ENCODE measurements at regions not wholly inside any gene's neighbourhood (a gene's known extent, or its start where the extent isn't known, plus 50 kb on each side); places are given as distances from the start of the nearest gene placed in this dataset.

- Histone ChIP-seq H3K9ac (ENCODE audit: low read depth, low read length, poor library complexity, severe bottlenecking) (no peak overlapping the region), H3K79me2 (ENCODE audit: insufficient read depth, low read length) (no peaks in the 10 kb centered on the region), H3K36me3 (ENCODE audit: insufficient read depth, low read length) (no peaks in the 10 kb centered on the region), H3K9me2 (replicated peaks; ENCODE audit: low read depth, low read length) (no peaks in the 10 kb centered on the region), H4K20me1 (ENCODE audit: insufficient read depth, low read length, poor library complexity, severe bottlenecking) (no peaks in the 10 kb centered on the region), H3F3A (ENCODE audit: low read depth) (no peaks in the 10 kb centered on the region), H2AFZ (ENCODE audit: low read length) (no peak overlapping the region), H3K4me1 (ENCODE audit: insufficient read depth, low read length, poor library complexity, severe bottlenecking) (no peaks in the 10 kb centered on the region), H3K27me3 (ENCODE audit: insufficient read depth, low read length, poor library complexity, severe bottlenecking) (no peaks in the 10 kb centered on the region), H3K4me3 (ENCODE audit: low read length, poor library complexity, severe bottlenecking) (no peak overlapping the region), H3K9me3 (ENCODE audit: insufficient read depth, low read depth, low read length) (no peaks in the 10 kb centered on the region), H3K4me2 (ENCODE audit: low read depth, low read length, poor library complexity, severe bottlenecking) (no peak overlapping the region)
- TF ChIP-seq CTCF (conservative IDR thresholded peaks at IDR 0.05; ENCODE audit: low read length), result no peak
- no peak for TF ChIP-seq EZH2phosphoT487 (IDR thresholded peaks at IDR 0.05; ENCODE audit: borderline replicate concordance)
These were observed 329.8 kb upstream of the RUNX1 start for GRCh38 chr21:35378881-35379280.

- Histone ChIP-seq H4K20me1 (ENCODE audit: insufficient read depth, low read length, poor library complexity, severe bottlenecking) (no peaks in the 10 kb centered on the region), H3F3A (ENCODE audit: low read depth) (no peaks in the 10 kb centered on the region), H2AFZ (ENCODE audit: low read length) (no peak overlapping the region), H3K4me2 (ENCODE audit: low read depth, low read length, poor library complexity, severe bottlenecking) (no peak overlapping the region), H3K9ac (ENCODE audit: low read depth, low read length, poor library complexity, severe bottlenecking) (no peak overlapping the region), H3K36me3 (ENCODE audit: insufficient read depth, low read length) (no peaks in the 10 kb centered on the region), H3K27me3 (ENCODE audit: insufficient read depth, low read length, poor library complexity, severe bottlenecking) (no peaks in the 10 kb centered on the region), H3K9me2 (replicated peaks; ENCODE audit: low read depth, low read length) (no peaks in the 10 kb centered on the region), H3K79me2 (ENCODE audit: insufficient read depth, low read length) (no peaks in the 10 kb centered on the region), H3K4me1 (ENCODE audit: insufficient read depth, low read length, poor library complexity, severe bottlenecking) (no peaks in the 10 kb centered on the region), H3K4me3 (ENCODE audit: low read length, poor library complexity, severe bottlenecking) (no peak overlapping the region), H3K9me3 (ENCODE audit: insufficient read depth, low read depth, low read length) (no peaks in the 10 kb centered on the region)
- TF ChIP-seq CTCF (conservative IDR thresholded peaks at IDR 0.05; ENCODE audit: low read length) (no peak), EZH2phosphoT487 (IDR thresholded peaks at IDR 0.05; ENCODE audit: borderline replicate concordance) (no peak)
These were observed 328.5 kb upstream of the RUNX1 start for GRCh38 chr21:35377505-35378090.

GRCh38 chr21:35376406-35377135 is 327.5 kb upstream of the RUNX1 start:
- no peaks in the 10 kb centered on the region for H3K9me2 ChIP-seq (replicated peaks; ENCODE audit: low read depth, low read length)
- H3K79me2 ChIP-seq (ENCODE audit: insufficient read depth, low read length), result no peaks in the 10 kb centered on the region
- H3K9me3 ChIP-seq (ENCODE audit: insufficient read depth, low read depth, low read length), result no peaks in the 10 kb centered on the region
- H3F3A ChIP-seq (ENCODE audit: low read depth), result no peaks in the 10 kb centered on the region
- H3K4me1 ChIP-seq (ENCODE audit: insufficient read depth, low read length, poor library complexity, severe bottlenecking), result no peaks in the 10 kb centered on the region
- H3K4me3 ChIP-seq (ENCODE audit: low read length, poor library complexity, severe bottlenecking), result no peak overlapping the region
- TF ChIP-seq EZH2phosphoT487 (IDR thresholded peaks at IDR 0.05; ENCODE audit: borderline replicate concordance), result no peak
- TF ChIP-seq CTCF (conservative IDR thresholded peaks at IDR 0.05; ENCODE audit: low read length), result no peak
- no peaks in the 10 kb centered on the region for H4K20me1 ChIP-seq (ENCODE audit: insufficient read depth, low read length, poor library complexity, severe bottlenecking)
- H3K27me3 ChIP-seq (ENCODE audit: insufficient read depth, low read length, poor library complexity, severe bottlenecking), result no peaks in the 10 kb centered on the region
- no peaks in the 10 kb centered on the region for H3K36me3 ChIP-seq (ENCODE audit: insufficient read depth, low read length)
- H3K9ac ChIP-seq (ENCODE audit: low read depth, low read length, poor library complexity, severe bottlenecking), result no peak overlapping the region
- H3K4me2 ChIP-seq (ENCODE audit: low read depth, low read length, poor library complexity, severe bottlenecking), result no peak overlapping the region
- H2AFZ ChIP-seq (ENCODE audit: low read length), result no peak overlapping the region
